ENCODE measurements at regions not wholly inside any gene's neighbourhood (a gene's known extent, or its start where the extent isn't known, plus 50 kb on each side); places are given as distances from the start of the nearest gene placed in this dataset.

- TF ChIP-seq POLR2AphosphoS5 (IDR thresholded peaks at IDR 0.05) (no peak), CTCF (IDR thresholded peaks at IDR 0.05) (no peak), POLR2A (IDR thresholded peaks at IDR 0.05) (no peak)
- Histone ChIP-seq H3K36me3 (no peaks in the 10 kb centered on the region), H3K9me3 (no peaks in the 10 kb centered on the region), H3K27me3 (replicated peaks; ENCODE audit: insufficient read depth) (no peaks in the 10 kb centered on the region), H3K27ac (no peak overlapping the region), H3K4me3 (no peak overlapping the region), H3K4me1 (replicated peaks) (no peaks in the 10 kb centered on the region)
- intact Hi-C loops (cut with DNase I): no loop called here
- WGBS: 43% methylated on average over 8 of the region's 8 CpGs
- DNase-seq (ENCODE audit: low spot score): no peak
Observed at GRCh38 chr14:61608245-61609165, 86.8 kb upstream of the HIF1A start.

- H3K9me3 ChIP-seq: no peaks in the 10 kb centered on the region
- intact Hi-C loops (cut with DNase I): no loop called here
- WGBS: 36% methylated on average over 10 of the region's 10 CpGs
- no peaks in the 10 kb centered on the region for H3K27me3 ChIP-seq (replicated peaks; ENCODE audit: insufficient read depth)
- no peak overlapping the region for H3K27ac ChIP-seq
- no peaks in the 10 kb centered on the region for H3K36me3 ChIP-seq
- no peak for TF ChIP-seq CTCF (IDR thresholded peaks at IDR 0.05)
- no peak for TF ChIP-seq POLR2A (IDR thresholded peaks at IDR 0.05)
- no peak for TF ChIP-seq POLR2AphosphoS5 (IDR thresholded peaks at IDR 0.05)
- H3K4me3 ChIP-seq: no peak overlapping the region
- no peak for DNase-seq (ENCODE audit: low spot score)
- H3K4me1 ChIP-seq (replicated peaks): no peaks in the 10 kb centered on the region
Observed at GRCh38 chr14:61609191-61609843, 86.0 kb upstream of the HIF1A start.

GRCh38 chr14:61609884-61610283 is 85.4 kb upstream of the HIF1A start:
- no peak for DNase-seq (ENCODE audit: low spot score)
- intact Hi-C loops (cut with DNase I): no loop called here
- WGBS: 80% methylated on average over 5 of the region's 5 CpGs
- no peak overlapping the region for H3K27ac ChIP-seq
- TF ChIP-seq CTCF (IDR thresholded peaks at IDR 0.05) (no peak), POLR2A (IDR thresholded peaks at IDR 0.05) (no peak), POLR2AphosphoS5 (IDR thresholded peaks at IDR 0.05) (no peak)
- H3K9me3 ChIP-seq: no peaks in the 10 kb centered on the region
- H3K4me3 ChIP-seq: no peak overlapping the region
- H3K36me3 ChIP-seq: no peaks in the 10 kb centered on the region
- H3K4me1 ChIP-seq (replicated peaks): no peaks in the 10 kb centered on the region
- H3K27me3 ChIP-seq (replicated peaks; ENCODE audit: insufficient read depth): no peaks in the 10 kb centered on the region

- H3K27ac ChIP-seq: no peak overlapping the region
- no peaks in the 10 kb centered on the region for H3K9me3 ChIP-seq
- no peaks in the 10 kb centered on the region for H3K36me3 ChIP-seq
- no peaks in the 10 kb centered on the region for H3K4me1 ChIP-seq (replicated peaks)
- no peak overlapping the region for H3K4me3 ChIP-seq
- H3K27me3 ChIP-seq (replicated peaks; ENCODE audit: insufficient read depth): no peaks in the 10 kb centered on the region
- no peak for DNase-seq (ENCODE audit: low spot score)
- 94% methylated on average over 2 of the region's 2 CpGs for whole genome bisulfite sequencing
- TF ChIP-seq CTCF (IDR thresholded peaks at IDR 0.05): no peak
- TF ChIP-seq POLR2AphosphoS5 (IDR thresholded peaks at IDR 0.05): no peak
- TF ChIP-seq POLR2A (IDR thresholded peaks at IDR 0.05): no peak
- intact Hi-C loops (cut with DNase I): no loop called here
Observed at GRCh38 chr14:61610900-61611299, 84.4 kb upstream of the HIF1A start.

Measured in prostate gland (tissue), 2 donors.